IMR-90 (cell line): ENCODE measurements at regions not wholly inside any gene's neighbourhood (a gene's known extent, or its start where the extent isn't known, plus 50 kb on each side); places are given as distances from the start of the nearest gene placed in this dataset.

Experiments
- ATAC-seq: fragments of 200-7000 bp; cut with Tn5 transposase; 2 replicates; pipeline ENCODE4 v1.9.1; 2020; ENCODE audit warnings: low read depth, mild to moderate bottlenecking, moderate library complexity
- BruUV-seq: library from RNA; stranded (reverse); fragments of 400-500 nt; replicated peaks from 2 replicates; lab custom pipeline; 2021; lab: Mats Ljungman, UMichigan
- CTCF ChIA-PET: fragments of 300-600 bp; formaldehyde crosslinking; extraction: SDS; loops from one replicate; lab custom pipeline; 2021; ENCODE audit warnings: antibody characterized with exemption; lab: Yijun Ruan, JAX
- POLR2A ChIA-PET: fragments of 300-600 bp; sonication (Branson Sonifier 250); formaldehyde crosslinking; loops from one replicate; lab custom pipeline; 2022; ENCODE audit warnings: antibody characterized with exemption; ENCODE audit not compliant: unreplicated experiment; lab: Charles Lee
- DNase-seq: peaks from one replicate; pipeline ENCODE4 v3.0.0; 2013
- H2AFZ ChIP-seq: replicated peaks from 2 replicates; pipeline ENCODE3; 2013; ENCODE audit warnings: low read length, mild to moderate bottlenecking; ENCODE audit not compliant: poor library complexity
- H2AK5ac ChIP-seq: 2 replicates; pipeline ENCODE4 v1.6.1; 2013; ENCODE audit warnings: low read depth, low read length, inconsistent platforms
- H2AK9ac ChIP-seq: replicated peaks from 2 replicates; pipeline ENCODE3; 2013; ENCODE audit warnings: mild to moderate bottlenecking, low read depth, low read length, moderate library complexity; ENCODE audit not compliant: poor library complexity
- H2BK120ac ChIP-seq: 2 replicates; pipeline ENCODE4 v1.6.1; 2013; ENCODE audit warnings: low read depth, low read length, inconsistent platforms
- H2BK15ac ChIP-seq: 3 replicates; pipeline ENCODE4 v1.6.1; 2013; ENCODE audit warnings: low read depth, low read length, inconsistent platforms
- H2BK20ac ChIP-seq: 2 replicates; pipeline ENCODE4 v1.6.1; 2013; ENCODE audit warnings: low read depth, mild to moderate bottlenecking, inconsistent platforms, low read length, moderate library complexity
- H2BK5ac ChIP-seq: 2 replicates; pipeline ENCODE4 v1.6.1; 2013; ENCODE audit warnings: mild to moderate bottlenecking, low read depth, low read length, inconsistent platforms; ENCODE audit not compliant: poor library complexity, severe bottlenecking
- H3K14ac ChIP-seq: replicated peaks from 2 replicates; pipeline ENCODE4 v1.6.1; 2013; ENCODE audit warnings: low read depth, low read length, inconsistent platforms
- H3K18ac ChIP-seq: 2 replicates; pipeline ENCODE4 v1.6.1; 2013; ENCODE audit warnings: low read depth, low read length, control low read depth
- H3K23ac ChIP-seq: 2 replicates; pipeline ENCODE4 v1.6.1; 2013; ENCODE audit warnings: low read depth, low read length, inconsistent platforms
- H3K27ac ChIP-seq: 2 replicates; pipeline ENCODE4 v1.5.1; 2013; ENCODE audit warnings: mild to moderate bottlenecking, control low read depth, low read length; ENCODE audit not compliant: insufficient read depth
- H3K27me3 ChIP-seq: 2 replicates; pipeline ENCODE4 v1.6.1; 2013; ENCODE audit warnings: low read length; ENCODE audit not compliant: control insufficient read depth, insufficient read depth
- H3K36me3 ChIP-seq: 2 replicates; pipeline ENCODE4 v1.6.1; 2013; ENCODE audit warnings: low read length, mixed read lengths; ENCODE audit not compliant: control insufficient read depth, insufficient read depth
- H3K4ac ChIP-seq: 2 replicates; pipeline ENCODE4 v1.6.1; 2013; ENCODE audit warnings: low read depth, low read length, inconsistent platforms
- H3K4me1 ChIP-seq: 2 replicates; pipeline ENCODE4 v1.6.1; 2013; ENCODE audit warnings: low read length, mixed read lengths; ENCODE audit not compliant: control insufficient read depth, insufficient read depth
- H3K4me2 ChIP-seq: 2 replicates; pipeline ENCODE4 v1.6.1; 2013; ENCODE audit warnings: low read depth, mild to moderate bottlenecking, control low read depth, low read length, moderate library complexity
- H3K4me3 ChIP-seq: 2 replicates; pipeline ENCODE4 v1.5.1; 2013; ENCODE audit warnings: low read depth, mild to moderate bottlenecking, control low read depth, low read length, moderate library complexity; ENCODE audit not compliant: insufficient read depth
- H3K56ac ChIP-seq: 2 replicates; pipeline ENCODE4 v1.6.1; 2013; ENCODE audit warnings: low read length, inconsistent platforms; ENCODE audit not compliant: insufficient read depth; ENCODE audit errors: extremely low read depth
- H3K79me1 ChIP-seq, 2 experiments: 2 replicates each; pipeline ENCODE4 v1.6.1; 2013; ENCODE audit warnings: low read length in 2 of 2, inconsistent platforms in 1 of 2, low read depth in 1 of 2
- H3K9ac ChIP-seq: 2 replicates; pipeline ENCODE4 v1.6.1; 2013; ENCODE audit warnings: low read depth, low read length, control low read depth
- H3K9me1 ChIP-seq: 2 replicates; pipeline ENCODE4 v1.6.1; 2013; ENCODE audit warnings: low read length, inconsistent platforms; ENCODE audit not compliant: insufficient read depth
- H3K9me3 ChIP-seq: 2 replicates; pipeline ENCODE4 v1.6.1; 2013; ENCODE audit warnings: low read length; ENCODE audit not compliant: control insufficient read depth, insufficient read depth
- H4K20me1 ChIP-seq: 2 replicates; pipeline ENCODE4 v1.6.1; 2013; ENCODE audit warnings: low read length, inconsistent platforms; ENCODE audit not compliant: insufficient read depth
- H4K5ac ChIP-seq: 2 replicates; pipeline ENCODE4 v1.6.1; 2013; ENCODE audit warnings: mild to moderate bottlenecking, low read depth, low read length, control low read depth
- H4K8ac ChIP-seq, 2 experiments: 2 replicates each; pipeline ENCODE4 v1.6.1; 2013; ENCODE audit warnings: low read depth in 2 of 2, low read length in 2 of 2, control low read depth in 1 of 2, inconsistent platforms in 1 of 2
- H4K91ac ChIP-seq: 2 replicates; pipeline ENCODE4 v1.6.1; 2013; ENCODE audit warnings: low read depth, low read length, inconsistent platforms; ENCODE audit not compliant: insufficient read depth
- CEBPB ChIP-seq: IDR thresholded peaks from 2 replicates; pipeline ENCODE4 v1.6.1; 2012; ENCODE audit warnings: low read depth, low read length, improper control_type of control experiment
- CHD1 ChIP-seq: IDR thresholded peaks from 2 replicates; pipeline ENCODE4 v1.6.1; 2012; ENCODE audit warnings: low read depth, low read length, improper control_type of control experiment
- FOS ChIP-seq: fragments of 150-350 bp; IDR thresholded peaks from 2 replicates; pipeline ENCODE4 v1.6.1; 2016; ENCODE audit warnings: low read depth, low read length
- MAZ ChIP-seq: IDR thresholded peaks from 2 replicates; pipeline ENCODE4 v1.6.1; 2012; ENCODE audit warnings: low read depth, mild to moderate bottlenecking, low read length, improper control_type of control experiment, moderate library complexity, borderline replicate concordance
- MXI1 ChIP-seq: IDR thresholded peaks from 2 replicates; pipeline ENCODE4 v1.6.1; 2012; ENCODE audit warnings: low read depth, mild to moderate bottlenecking, low read length, moderate library complexity, borderline replicate concordance
- NFE2L2 ChIP-seq: fragments of 150-350 bp; IDR thresholded peaks from 2 replicates; pipeline ENCODE4 v1.6.1; 2016; ENCODE audit warnings: low read depth, mild to moderate bottlenecking, low read length
- POLR2A ChIP-seq: IDR thresholded peaks from 2 replicates; pipeline ENCODE4 v1.6.1; 2012; ENCODE audit warnings: mild to moderate bottlenecking, low read depth, low read length
- RAD21 ChIP-seq: IDR thresholded peaks from 2 replicates; pipeline ENCODE4 v1.6.1; 2012; ENCODE audit warnings: low read length, improper control_type of control experiment
- RCOR1 ChIP-seq: IDR thresholded peaks from 2 replicates; pipeline ENCODE4 v1.6.1; 2012; ENCODE audit warnings: mild to moderate bottlenecking, low read length, improper control_type of control experiment; ENCODE audit not compliant: insufficient replicate concordance
- SMC3 ChIP-seq: fragments of 150-350 bp; IDR thresholded peaks from 2 replicates; pipeline ENCODE4 v1.6.1; 2016; ENCODE audit warnings: low read depth, mild to moderate bottlenecking, antibody characterized with exemption, low read length, moderate library complexity
- WGBS, 2 experiments: methylation state at CpG; one replicate each; pipeline versions ENCODE4 v1.1.5 to v1.1.7; 2013; ENCODE audit warnings: missing lambda C conversion rate in 2 of 2; ENCODE audit not compliant: insufficient read length in 1 of 2; ENCODE audit errors: extremely low coverage in 2 of 2; 5-methylcytosine and 5-hydroxymethylcytosine counted together
- dilution Hi-C: fragments of 300-500 bp; cut with HindIII; formaldehyde crosslinking; loops from one replicate; pipeline ENCODE4 v1.14.3; 2018; ENCODE audit warnings: low sequenced_read_pairs; ENCODE audit not compliant: unreplicated experiment
- in situ Hi-C: fragments of 300-500 bp; cut with MboI; formaldehyde crosslinking; loops from 3 replicates; pipeline ENCODE4 v1.14.3; 2019; ENCODE audit warnings: low sequenced_read_pairs, inconsistent platforms, mixed read lengths
- intact Hi-C: fragments of 100-400 bp; cut with micrococcal nuclease; formaldehyde crosslinking; loops from 2 replicates; pipeline ENCODE4 v1.10.0; 2022
- TF ChIP-seq, protein P1 (sequence below): conservative IDR thresholded peaks from 2 replicates; pipeline ENCODE4 v1.5.1; 2012; ENCODE audit warnings: mild to moderate bottlenecking, low read depth, low read length, improper control_type of control experiment

DNA sequence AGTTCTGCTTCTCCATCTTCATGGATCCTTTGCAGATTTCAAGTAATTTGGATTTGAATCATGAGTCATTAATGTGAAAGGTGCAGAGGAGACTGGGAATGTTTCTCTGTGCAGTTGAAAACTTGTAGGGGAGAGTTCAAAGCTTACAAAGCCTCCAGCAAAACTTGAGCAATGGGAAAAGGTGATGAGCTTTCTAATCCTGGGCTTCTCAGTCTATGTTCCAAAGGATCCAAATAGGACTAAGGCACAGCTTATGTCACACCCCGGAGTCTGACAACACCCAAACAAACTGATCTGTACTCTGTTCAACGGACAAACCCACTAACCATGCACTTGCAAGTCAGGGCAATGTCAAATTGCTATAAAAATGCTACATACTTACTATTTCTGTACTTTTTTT lies 134.8 kb downstream of the DUSP6 start:
- no peak overlapping the region for H4K91ac ChIP-seq
- H3K79me1 ChIP-seq: no peaks in the 10 kb centered on the region
- H2AFZ ChIP-seq: peak overlapping the region; percentile 28
- no peak overlapping the region for H3K23ac ChIP-seq
- no peaks in the 10 kb centered on the region for H3K9me1 ChIP-seq
- no peak overlapping the region for H2BK20ac ChIP-seq
- no peaks in the 10 kb centered on the region for H4K20me1 ChIP-seq
- peaks cover 5% of the 10 kb centered on the region for H3K4me1 ChIP-seq
- H3K4me3 ChIP-seq: no peak overlapping the region
- no peak overlapping the region for H3K4me2 ChIP-seq
- H4K8ac ChIP-seq: no peak overlapping the region
- DNase-seq: no peak
- no peak overlapping the region for H3K27ac ChIP-seq
- H2BK15ac ChIP-seq: no peak overlapping the region
- H2BK5ac ChIP-seq: no peak overlapping the region
- no peak overlapping the region for H4K5ac ChIP-seq
- no peak overlapping the region for H3K9ac ChIP-seq
- H2AK9ac ChIP-seq: no peak overlapping the region
- no TSS peak for BruUV-seq
- intact Hi-C loops: no loop called here
- no peak for ATAC-seq
- CTCF ChIA-PET: no interaction called here
- H3K9me3 ChIP-seq: no peaks in the 10 kb centered on the region
- dilution Hi-C loops: no loop called here
- POLR2A ChIA-PET: no interaction called here
- no peaks in the 10 kb centered on the region for H3K36me3 ChIP-seq
- WGBS, 2 experiments: no CpG with 5 or more reads among the region's 2 CpGs
- H3K27me3 ChIP-seq: no peaks in the 10 kb centered on the region
- H3K4ac ChIP-seq: no peak overlapping the region
- H3K18ac ChIP-seq: no peak overlapping the region
- in situ Hi-C loops: no loop called here
- no peak overlapping the region for H3K14ac ChIP-seq
- H2AK5ac ChIP-seq: no peak overlapping the region
- no peak overlapping the region for H3K56ac ChIP-seq
- H2BK120ac ChIP-seq: no peak overlapping the region
- TF ChIP-seq MXI1: no peak
- TF ChIP-seq SMC3: no peak
- TF ChIP-seq NFE2L2: no peak
- no peak for TF ChIP-seq CHD1
- no peak for TF ChIP-seq RAD21
- no peak for TF ChIP-seq MAZ
- TF ChIP-seq POLR2A: no peak
- TF ChIP-seq FOS: no peak
- no peak for TF ChIP-seq CEBPB
- TF ChIP-seq RCOR1: no peak
- TF ChIP-seq, protein P1, sequence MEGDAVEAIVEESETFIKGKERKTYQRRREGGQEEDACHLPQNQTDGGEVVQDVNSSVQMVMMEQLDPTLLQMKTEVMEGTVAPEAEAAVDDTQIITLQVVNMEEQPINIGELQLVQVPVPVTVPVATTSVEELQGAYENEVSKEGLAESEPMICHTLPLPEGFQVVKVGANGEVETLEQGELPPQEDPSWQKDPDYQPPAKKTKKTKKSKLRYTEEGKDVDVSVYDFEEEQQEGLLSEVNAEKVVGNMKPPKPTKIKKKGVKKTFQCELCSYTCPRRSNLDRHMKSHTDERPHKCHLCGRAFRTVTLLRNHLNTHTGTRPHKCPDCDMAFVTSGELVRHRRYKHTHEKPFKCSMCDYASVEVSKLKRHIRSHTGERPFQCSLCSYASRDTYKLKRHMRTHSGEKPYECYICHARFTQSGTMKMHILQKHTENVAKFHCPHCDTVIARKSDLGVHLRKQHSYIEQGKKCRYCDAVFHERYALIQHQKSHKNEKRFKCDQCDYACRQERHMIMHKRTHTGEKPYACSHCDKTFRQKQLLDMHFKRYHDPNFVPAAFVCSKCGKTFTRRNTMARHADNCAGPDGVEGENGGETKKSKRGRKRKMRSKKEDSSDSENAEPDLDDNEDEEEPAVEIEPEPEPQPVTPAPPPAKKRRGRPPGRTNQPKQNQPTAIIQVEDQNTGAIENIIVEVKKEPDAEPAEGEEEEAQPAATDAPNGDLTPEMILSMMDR: no peak
